Left lung (tissue), 4 donors: ENCODE measurements at regions not wholly inside any gene's neighbourhood (a gene's known extent, or its start where the extent isn't known, plus 50 kb on each side); places are given as distances from the start of the nearest gene placed in this dataset.

ENCODE experiments used
- ATAC-seq: fragments of 200-7000 bp; cut with Tn5 transposase; one replicate; pipeline ENCODE4 v1.9.1; 2020; ENCODE audit warnings: moderate library complexity
- DNase-seq, 4 donors: peaks; one replicate each; pipeline ENCODE4 v3.0.0-alpha.2; 2013 to 2020
- H3K27ac ChIP-seq, 2 donors: fragments of 200-600 bp; sonication (generic) in 1 of 2; one replicate each; pipeline versions ENCODE4 v1.5.0 to v1.8.0; 2020 to 2021
- H3K27me3 ChIP-seq, 2 donors: fragments of 200-600 bp; sonication (generic) in 1 of 2; one replicate each; pipeline versions ENCODE4 v1.5.0 to v1.8.0; 2020 to 2021
- H3K36me3 ChIP-seq, 2 donors: fragments of 200-600 bp; sonication (generic) in 1 of 2; one replicate each; pipeline versions ENCODE4 v1.5.0 to v1.8.0; 2020 to 2021
- H3K4me1 ChIP-seq, 2 donors: fragments of 200-600 bp; one replicate each; pipeline ENCODE4 v1.8.0; 2021
- H3K4me3 ChIP-seq, 2 donors: fragments of 200-600 bp; sonication (generic) in 1 of 2; one replicate each; pipeline versions ENCODE4 v1.5.0 to v1.8.0; 2020 to 2021; ENCODE audit warnings: mild to moderate bottlenecking in 1 of 2
- H3K9me3 ChIP-seq, 2 donors: fragments of 200-600 bp; sonication (generic) in 1 of 2; one replicate each; pipeline versions ENCODE4 v1.5.0 to v1.8.0; 2020 to 2021
- CTCF ChIP-seq, 2 donors: fragments of 200-600 bp; sonication (generic) in 1 of 2; IDR thresholded peaks; one replicate each; pipeline versions ENCODE4 v1.5.0 to v1.8.0; 2021; ENCODE audit warnings: antibody characterized with exemption in 2 of 2
- intact Hi-C, 2 donors: fragments of 100-400 bp; cut with DNase I; formaldehyde crosslinking; loops; one replicate each; pipeline versions ENCODE4 v1.11.2 to v1.14.2; 2022
- donor health status: DM: no; HTN: yes; CAD: no.
- donor health status: DM: no; HTN: no; CAD: no.

- Histone ChIP-seq H3K36me3 (no peaks in the 10 kb centered on the region), H3K4me1 (no peaks in the 10 kb centered on the region), H3K4me3 (no peak overlapping the region), H3K27me3 (no peaks in the 10 kb centered on the region), H3K27ac (no peak overlapping the region), H3K9me3 (no peaks in the 10 kb centered on the region)
- intact Hi-C loops: no loop called here
- TF ChIP-seq CTCF (IDR thresholded peaks at IDR 0.05): no peak
- DNase-seq (no peak), ATAC-seq (no peak)
Observed at GRCh38 chr3:28690176-28690575, 341.6 kb upstream of the AZI2 start.

- H3K27me3 ChIP-seq: no peaks in the 10 kb centered on the region
- H3K36me3 ChIP-seq: no peaks in the 10 kb centered on the region
Observed at GRCh38 chr3:28698706-28699105, 350.1 kb upstream of the AZI2 start.

GRCh38 chr3:28699283-28699682, 350.7 kb upstream of the AZI2 start:
- DNase-seq (peak in 1 of 4 donors; percentile 7), ATAC-seq (no peak)
- Histone ChIP-seq H3K4me1 (no peaks in the 10 kb centered on the region), H3K9me3 (no peaks in the 10 kb centered on the region), H3K36me3 (no peaks in the 10 kb centered on the region), H3K27me3 (no peaks in the 10 kb centered on the region), H3K27ac (no peak overlapping the region), H3K4me3 (no peak overlapping the region)
- TF ChIP-seq CTCF (IDR thresholded peaks at IDR 0.05): no peak
- intact Hi-C loops: no loop called here

More at GRCh38 chr3:28698706-28699105, 350.1 kb upstream of the AZI2 start:
- Histone ChIP-seq H3K27ac (no peak overlapping the region), H3K9me3 (no peaks in the 10 kb centered on the region), H3K4me1 (no peaks in the 10 kb centered on the region), H3K4me3 (no peak overlapping the region)
- DNase-seq (no peak), ATAC-seq (no peak)
- intact Hi-C loops: no loop called here
- no peak for TF ChIP-seq CTCF (IDR thresholded peaks at IDR 0.05)

GRCh38 chr3:28700728-28701127, 352.1 kb upstream of the AZI2 start:
- TF ChIP-seq CTCF (IDR thresholded peaks at IDR 0.05): no peak
- no peak overlapping the region for H3K27ac ChIP-seq
- intact Hi-C loops: no loop called here
- no peaks in the 10 kb centered on the region for H3K27me3 ChIP-seq
- DNase-seq: no peak
- ATAC-seq: no peak
- no peak overlapping the region for H3K4me3 ChIP-seq
- no peaks in the 10 kb centered on the region for H3K4me1 ChIP-seq
- no peaks in the 10 kb centered on the region for H3K36me3 ChIP-seq
- no peaks in the 10 kb centered on the region for H3K9me3 ChIP-seq

- DNase-seq: no peak
- H3K4me3 ChIP-seq: no peak overlapping the region
- ATAC-seq: no peak
- intact Hi-C loops: no loop called here
- H3K36me3 ChIP-seq: no peaks in the 10 kb centered on the region
- TF ChIP-seq CTCF (IDR thresholded peaks at IDR 0.05): no peak
- H3K27me3 ChIP-seq: no peaks in the 10 kb centered on the region
- no peaks in the 10 kb centered on the region for H3K9me3 ChIP-seq
- H3K4me1 ChIP-seq: no peaks in the 10 kb centered on the region
- no peak overlapping the region for H3K27ac ChIP-seq
Observed at GRCh38 chr3:28703843-28704242, 355.2 kb upstream of the AZI2 start.
